Natural killer cell (primary cell): ENCODE measurements at regions not wholly inside any gene's neighbourhood (a gene's known extent, or its start where the extent isn't known, plus 50 kb on each side); places are given as distances from the start of the nearest gene placed in this dataset.

Experiments used
- ATAC-seq, 3 donors: fragments of 150-1000 bp in 2 of 3; fragments of 200-7000 bp in 1 of 3; cut with Tn5 transposase; 1 replicate in 1 of 3; 2 replicates in 2 of 3; pipeline ENCODE4 v1.10.0; 2021; ENCODE audit warnings: mild to moderate bottlenecking in 2 of 3, moderate library complexity in 2 of 3
- DNase-seq, 2 donors: peaks; one replicate each; pipeline versions ENCODE4 v3.0.0 to v3.0.0-alpha.2; 2013 to 2021; ENCODE audit warnings: mixed read lengths in 1 of 2
- H3K27ac ChIP-seq: one replicate; pipeline ENCODE4 v1.5.1; 2013; ENCODE audit warnings: mild to moderate bottlenecking, low read length
- H3K27me3 ChIP-seq: one replicate; pipeline ENCODE4 v1.6.1; 2013; ENCODE audit warnings: low read length; ENCODE audit not compliant: control insufficient read depth, insufficient read depth
- H3K36me3 ChIP-seq: one replicate; pipeline ENCODE4 v1.6.1; 2013; ENCODE audit warnings: low read length; ENCODE audit not compliant: control insufficient read depth, insufficient read depth
- H3K4me1 ChIP-seq: one replicate; pipeline ENCODE4 v1.6.1; 2013; ENCODE audit warnings: low read length; ENCODE audit not compliant: control insufficient read depth, insufficient read depth
- H3K4me3 ChIP-seq: one replicate; pipeline ENCODE4 v1.5.1; 2013; ENCODE audit warnings: low read length
- H3K9me3 ChIP-seq: one replicate; pipeline ENCODE4 v1.6.1; 2013; ENCODE audit warnings: low read length; ENCODE audit not compliant: control insufficient read depth, insufficient read depth
- H3K27ac Mint-ChIP-seq, 2 donors: one replicate each; pipeline ENCODE4 v1.8.0; 2022; ENCODE audit warnings: mild to moderate bottlenecking in 2 of 2, mixed read lengths in 2 of 2, moderate library complexity in 1 of 2
- H3K27me3 Mint-ChIP-seq, 2 donors: one replicate each; pipeline ENCODE4 v1.8.0; 2022; ENCODE audit warnings: low read depth in 2 of 2, mixed read lengths in 2 of 2
- H3K36me3 Mint-ChIP-seq: one replicate; pipeline ENCODE4 v1.8.0; 2022; ENCODE audit warnings: mixed read lengths
- H3K4me1 Mint-ChIP-seq, 2 donors: one replicate each; pipeline ENCODE4 v1.8.0; 2022; ENCODE audit warnings: mixed read lengths in 2 of 2
- H3K4me3 Mint-ChIP-seq: one replicate; pipeline ENCODE4 v1.8.0; 2022; ENCODE audit warnings: mild to moderate bottlenecking, moderate library complexity, mixed read lengths
- H3K9me3 Mint-ChIP-seq, 2 donors: one replicate each; pipeline ENCODE4 v1.8.0; 2022; ENCODE audit warnings: mixed read lengths in 2 of 2
- CTCF ChIP-seq: fragments of 200-600 bp; IDR thresholded peaks from one replicate; pipeline ENCODE4 v1.8.0; 2022; ENCODE audit warnings: antibody characterized with exemption
- WGBS: methylation state at CpG from one replicate; pipeline ENCODE4 v1.1.7; 2013; ENCODE audit warnings: missing lambda C conversion rate; ENCODE audit not compliant: insufficient coverage; 5-methylcytosine and 5-hydroxymethylcytosine counted together
- intact Hi-C: fragments of 100-400 bp; cut with micrococcal nuclease; formaldehyde crosslinking; loops from one replicate; pipeline ENCODE4 v1.14.2; 2022

- Histone ChIP-seq H3K4me3 (no peak overlapping the region), H3K27ac (no peak overlapping the region), H3K36me3 (no peaks in the 10 kb centered on the region), H3K4me1 (no peaks in the 10 kb centered on the region), H3K27me3 (no peaks in the 10 kb centered on the region), H3K9me3 (peaks cover 4% of the 10 kb centered on the region)
- Mint-ChIP-seq H3K36me3 (no peaks in the 10 kb centered on the region), H3K9me3 (peaks cover 5 to 6% of the 10 kb centered on the region in 2 donors), H3K4me3 (no peak overlapping the region), H3K27ac (no peak overlapping the region), H3K4me1 (no peaks in the 10 kb centered on the region), H3K27me3 (no peaks in the 10 kb centered on the region)
- no peak for TF ChIP-seq CTCF
- intact Hi-C loops: no loop called here
- ATAC-seq: no peak
- no peak for DNase-seq
- 68% methylated on average over 2 of the region's 3 CpGs for WGBS
Observed at GRCh38 chr22:34592123-34592740, 473.7 kb upstream of the ISX start.

- H3K4me3 Mint-ChIP-seq: no peak overlapping the region
- Histone ChIP-seq H3K36me3 (no peaks in the 10 kb centered on the region), H3K9me3 (no peaks in the 10 kb centered on the region), H3K4me3 (no peak overlapping the region), H3K27ac (no peak overlapping the region), H3K4me1 (no peaks in the 10 kb centered on the region), H3K27me3 (no peaks in the 10 kb centered on the region)
- H3K27ac Mint-ChIP-seq: no peak overlapping the region
- no peak for DNase-seq
- intact Hi-C loops: no loop called here
- no peak for TF ChIP-seq CTCF
- no peaks in the 10 kb centered on the region for H3K36me3 Mint-ChIP-seq
- ATAC-seq: no peak
- H3K9me3 Mint-ChIP-seq: peaks cover 4 to 6% of the 10 kb centered on the region in 2 donors
- no peaks in the 10 kb centered on the region for H3K27me3 Mint-ChIP-seq
- 88% methylated on average over 1 of the region's 1 CpG for WGBS
- H3K4me1 Mint-ChIP-seq: no peaks in the 10 kb centered on the region
Observed at GRCh38 chr22:34599567-34599966, 466.4 kb upstream of the ISX start.

- H3K4me1 Mint-ChIP-seq: no peaks in the 10 kb centered on the region
- H3K36me3 Mint-ChIP-seq: no peaks in the 10 kb centered on the region
- H3K27ac Mint-ChIP-seq: no peak overlapping the region
- peaks cover 0 to 2% of the 10 kb centered on the region in 2 donors for H3K9me3 Mint-ChIP-seq
- WGBS: 70% methylated on average over 2 of the region's 3 CpGs
- Histone ChIP-seq H3K4me1 (no peaks in the 10 kb centered on the region), H3K4me3 (no peak overlapping the region), H3K9me3 (no peaks in the 10 kb centered on the region), H3K27ac (no peak overlapping the region), H3K27me3 (no peaks in the 10 kb centered on the region), H3K36me3 (no peaks in the 10 kb centered on the region)
- DNase-seq (no peak), ATAC-seq (no peak)
- intact Hi-C loops: no loop called here
- no peak for TF ChIP-seq CTCF
- H3K4me3 Mint-ChIP-seq: no peak overlapping the region
- no peaks in the 10 kb centered on the region for H3K27me3 Mint-ChIP-seq
Observed at GRCh38 chr22:34604312-34604711, 461.6 kb upstream of the ISX start.

GRCh38 chr22:34608106-34608505 is 457.9 kb upstream of the ISX start:
- no peak overlapping the region for H3K27ac Mint-ChIP-seq
- H3K9me3 ChIP-seq: no peaks in the 10 kb centered on the region
- H3K27ac ChIP-seq: no peak overlapping the region
- H3K27me3 ChIP-seq: no peaks in the 10 kb centered on the region
- H3K36me3 ChIP-seq: no peaks in the 10 kb centered on the region
- TF ChIP-seq CTCF: no peak
- H3K4me1 Mint-ChIP-seq: no peaks in the 10 kb centered on the region
- no peaks in the 10 kb centered on the region for H3K27me3 Mint-ChIP-seq
- WGBS: 89% methylated on average over 5 of the region's 5 CpGs
- H3K36me3 Mint-ChIP-seq: no peaks in the 10 kb centered on the region
- no peak for ATAC-seq
- no peak overlapping the region for H3K4me3 ChIP-seq
- H3K4me1 ChIP-seq: no peaks in the 10 kb centered on the region
- intact Hi-C loops: no loop called here
- H3K4me3 Mint-ChIP-seq: no peak overlapping the region
- H3K9me3 Mint-ChIP-seq: peaks cover 0 to 2% of the 10 kb centered on the region in 2 donors
- no peak for DNase-seq
